ENCODE measurements at regions not wholly inside any gene's neighbourhood (a gene's known extent, or its start where the extent isn't known, plus 50 kb on each side); places are given as distances from the start of the nearest gene placed in this dataset.
"Not testable (repeated sequence)": the region's sequence is repeated elsewhere in the genome, so short reads cannot be mapped to it uniquely, and the experiment has no call there.

GRCh38 chr12:11991604-11992003 is 79.1 kb upstream of the BCL2L14 start:
- intact Hi-C loops (cut with micrococcal nuclease) = no loop called here
- Histone ChIP-seq H4K20me1 (ENCODE audit: insufficient read depth) (no peaks in the 10 kb centered on the region), H3K27me3 (ENCODE audit: insufficient read depth, low read length) (no peaks in the 10 kb centered on the region), H3K9ac (ENCODE audit: low read length) (no peak overlapping the region), H3K9me3 (ENCODE audit: control insufficient read depth in 1 of 2, insufficient read depth in 1 of 2, low read depth in 1 of 2, low read length in 2 of 2) (no peaks in the 10 kb centered on the region), H3K4me1 (ENCODE audit: control insufficient read depth in 1 of 2, insufficient read depth in 2 of 2, low read length in 2 of 2) (no peaks in the 10 kb centered on the region), H3K27ac (ENCODE audit: low read depth, low read length) (no peak overlapping the region), H3K36me3 (ENCODE audit: control insufficient read depth in 1 of 2, insufficient read depth in 2 of 2, low read length in 2 of 2) (no peaks in the 10 kb centered on the region), H3K4me3 (replicated peaks in 1 of 2; ENCODE audit: low read depth in 1 of 2, low read length in 2 of 2) (no peak overlapping the region), H3K4me2 (ENCODE audit: low read length) (no peak overlapping the region), H2AFZ (ENCODE audit: low read depth, low read length, poor library complexity, severe bottlenecking) (no peak overlapping the region), H3K9me2 (ENCODE audit: insufficient read depth) (no peaks in the 10 kb centered on the region), H3K79me2 (ENCODE audit: insufficient read depth, low read length) (no peaks in the 10 kb centered on the region)
- POLR2A ChIA-PET = no interaction called here
- no peak for TF ChIP-seq SP1 (IDR thresholded peaks at IDR 0.05; ENCODE audit: low read depth)
- TF ChIP-seq SIN3A (IDR thresholded peaks at IDR 0.05; ENCODE audit: low read depth) = no peak
- TF ChIP-seq ELF1 (IDR thresholded peaks at IDR 0.05; ENCODE audit: borderline replicate concordance, low read depth) = no peak
- no peak for TF ChIP-seq ZNF274 (IDR thresholded peaks at IDR 0.05; ENCODE audit: low read depth, low read length)
- no peak for TF ChIP-seq YY1 (IDR thresholded peaks at IDR 0.05; ENCODE audit: extremely low read depth, insufficient replicate concordance, low read depth, low read length)
- BruUV-seq (replicated peaks) = no TSS peak
- DNase-seq (ENCODE audit: low read depth, low spot score) = no peak
- RAD21 ChIA-PET (ENCODE audit: low non-redundant PET in 1 of 2, low total read pairs in 2 of 2, uncharacterized antibody in 2 of 2, unreplicated experiment in 2 of 2) = no interaction called here
- no peak for ATAC-seq
- CTCF ChIA-PET = no interaction called here

- Histone ChIP-seq H3K27ac (ENCODE audit: low read depth, low read length) (no peak overlapping the region), H3K4me2 (ENCODE audit: low read length) (no peak overlapping the region), H3K79me2 (ENCODE audit: insufficient read depth, low read length) (no peaks in the 10 kb centered on the region), H3K4me3 (replicated peaks in 1 of 2; ENCODE audit: low read depth in 1 of 2, low read length in 2 of 2) (no peak overlapping the region), H3K4me1 (ENCODE audit: control insufficient read depth in 1 of 2, insufficient read depth in 2 of 2, low read length in 2 of 2) (no peaks in the 10 kb centered on the region), H3K9me2 (ENCODE audit: insufficient read depth) (no peaks in the 10 kb centered on the region), H2AFZ (ENCODE audit: low read depth, low read length, poor library complexity, severe bottlenecking) (no peak overlapping the region), H4K20me1 (ENCODE audit: insufficient read depth) (no peaks in the 10 kb centered on the region), H3K9me3 (ENCODE audit: control insufficient read depth in 1 of 2, insufficient read depth in 1 of 2, low read depth in 1 of 2, low read length in 2 of 2) (no peaks in the 10 kb centered on the region), H3K36me3 (ENCODE audit: control insufficient read depth in 1 of 2, insufficient read depth in 2 of 2, low read length in 2 of 2) (no peaks in the 10 kb centered on the region), H3K9ac (ENCODE audit: low read length) (no peak overlapping the region), H3K27me3 (ENCODE audit: insufficient read depth, low read length) (no peaks in the 10 kb centered on the region)
- RAD21 ChIA-PET (ENCODE audit: low non-redundant PET in 1 of 2, low total read pairs in 2 of 2, uncharacterized antibody in 2 of 2, unreplicated experiment in 2 of 2) = no interaction called here
- no TSS peak for BruUV-seq (replicated peaks)
- no peak for DNase-seq (ENCODE audit: low read depth, low spot score)
- no peak for ATAC-seq
- POLR2A ChIA-PET = no interaction called here
- intact Hi-C loops (cut with micrococcal nuclease) = no loop called here
- CTCF ChIA-PET = no interaction called here
- TF ChIP-seq EZH2 (IDR thresholded peaks at IDR 0.05) (no peak), REST (IDR thresholded peaks at IDR 0.05; ENCODE audit: low read depth) (no peak), CEBPB (IDR thresholded peaks at IDR 0.05; ENCODE audit: low read depth) (no peak), POLR2AphosphoS5 (IDR thresholded peaks at IDR 0.05; ENCODE audit: low read depth, low read length) (no peak), SRF (IDR thresholded peaks at IDR 0.05; ENCODE audit: low read depth) (no peak), MAX (IDR thresholded peaks at IDR 0.05) (no peak), RAD21 (IDR thresholded peaks at IDR 0.05; ENCODE audit: low read depth) (no peak)
These were observed 78.2 kb upstream of the BCL2L14 start for GRCh38 chr12:11992515-11992914.

GRCh38 chr12:11998307-11998943 is 72.3 kb upstream of the BCL2L14 start:
- H2AFZ ChIP-seq (ENCODE audit: low read depth, low read length, poor library complexity, severe bottlenecking); intact Hi-C loops (cut with micrococcal nuclease); H3K9ac ChIP-seq (ENCODE audit: low read length); RAD21 ChIA-PET (ENCODE audit: low non-redundant PET in 1 of 2, low total read pairs in 2 of 2, uncharacterized antibody in 2 of 2, unreplicated experiment in 2 of 2); H3K27ac ChIP-seq (ENCODE audit: low read depth, low read length); H3K4me2 ChIP-seq (ENCODE audit: low read length); H4K20me1 ChIP-seq (ENCODE audit: insufficient read depth); BruUV-seq (replicated peaks); CTCF ChIA-PET; H3K4me3 ChIP-seq (replicated peaks in 1 of 2; ENCODE audit: low read depth in 1 of 2, low read length in 2 of 2); POLR2A ChIA-PET; ATAC-seq; H3K36me3 ChIP-seq (ENCODE audit: control insufficient read depth in 1 of 2, insufficient read depth in 2 of 2, low read length in 2 of 2); H3K4me1 ChIP-seq (ENCODE audit: control insufficient read depth in 1 of 2, insufficient read depth in 2 of 2, low read length in 2 of 2); DNase-seq (ENCODE audit: low read depth, low spot score); H3K9me3 ChIP-seq (ENCODE audit: control insufficient read depth in 1 of 2, insufficient read depth in 1 of 2, low read depth in 1 of 2, low read length in 2 of 2); H3K9me2 ChIP-seq (ENCODE audit: insufficient read depth); H3K27me3 ChIP-seq (ENCODE audit: insufficient read depth, low read length); H3K79me2 ChIP-seq (ENCODE audit: insufficient read depth, low read length): not testable (repeated sequence)
